H1 (cell line): ENCODE measurements at regions not wholly inside any gene's neighbourhood (a gene's known extent, or its start where the extent isn't known, plus 50 kb on each side); places are given as distances from the start of the nearest gene placed in this dataset.

Experiments used
- CTCF ChIA-PET: fragments of 300-600 bp; sonication (Branson Sonifier 250); formaldehyde crosslinking; loops from one replicate; lab custom pipeline; 2021; ENCODE audit not compliant: partially characterized antibody; lab: Charles Lee
- POLR2A ChIA-PET: fragments of 300-600 bp; sonication (Branson Sonifier 250); formaldehyde crosslinking; loops from one replicate; lab custom pipeline; 2021; ENCODE audit warnings: inconsistent platforms; ENCODE audit not compliant: partially characterized antibody; lab: Charles Lee
- DNase-seq, 2 experiments: peaks; one replicate each; pipeline versions ENCODE4 v3.0.0 to v3.0.0-alpha.2; 2010 to 2022; ENCODE audit warnings: low spot score in 2 of 2, low read depth in 1 of 2, mixed read lengths in 1 of 2
- FAIRE-seq: peaks from 2 replicates; lab custom pipeline; 2011; peaks lifted over from hg19 to GRCh38; lab: Jason Lieb, UNC
- H2AFZ ChIP-seq: 2 replicates; pipeline ENCODE4 v1.8.1; 2012; ENCODE audit warnings: low read length, inconsistent platforms
- H2AK5ac ChIP-seq: 2 replicates; pipeline ENCODE4 v1.6.1; 2013; ENCODE audit warnings: low read depth, low read length
- H2BK120ac ChIP-seq: replicated peaks from 2 replicates; pipeline ENCODE3; 2013; ENCODE audit warnings: low read depth, low read length, inconsistent platforms
- H2BK12ac ChIP-seq: 2 replicates; pipeline ENCODE4 v1.6.1; 2013; ENCODE audit warnings: low read depth, low read length
- H2BK15ac ChIP-seq: 2 replicates; pipeline ENCODE4 v1.6.1; 2013; ENCODE audit warnings: low read length
- H2BK20ac ChIP-seq: 2 replicates; pipeline ENCODE4 v1.6.1; 2013; ENCODE audit warnings: low read length
- H2BK5ac ChIP-seq: 2 replicates; pipeline ENCODE4 v1.6.1; 2013; ENCODE audit warnings: low read depth, low read length
- H3K14ac ChIP-seq: 2 replicates; pipeline ENCODE4 v1.6.1; 2013; ENCODE audit warnings: inconsistent platforms; ENCODE audit not compliant: insufficient read length
- H3K18ac ChIP-seq: 2 replicates; pipeline ENCODE4 v1.6.1; 2013; ENCODE audit warnings: low read length; ENCODE audit errors: extremely low read depth
- H3K23ac ChIP-seq: 2 replicates; pipeline ENCODE4 v1.6.1; 2013; ENCODE audit warnings: inconsistent platforms; ENCODE audit not compliant: insufficient read length
- H3K23me2 ChIP-seq: 2 replicates; pipeline ENCODE4 v1.6.1; 2013; ENCODE audit warnings: low read depth, low read length
- H3K27ac ChIP-seq: 2 replicates; pipeline ENCODE4 v1.6.1; 2011; ENCODE audit warnings: low read depth, low read length, inconsistent platforms
- H3K27me3 ChIP-seq, 4 experiments: replicated peaks in 1 of 4; 1 replicate in 1 of 4; 2 replicates in 3 of 4; pipeline versions ENCODE4 v1.6.1 to v1.8.1; 2011 to 2013; ENCODE audit warnings: low read length in 3 of 4, mild to moderate bottlenecking in 3 of 4, inconsistent platforms in 2 of 4, mixed read lengths in 2 of 4, moderate library complexity in 1 of 4; ENCODE audit not compliant: control insufficient read depth in 3 of 4, insufficient read depth in 3 of 4; ENCODE audit errors: extremely low read depth in 1 of 4
- H3K36me3 ChIP-seq, 4 experiments: 2 replicates each; pipeline versions ENCODE4 v1.6.1 to v1.8.1; 2011 to 2013; ENCODE audit warnings: mild to moderate bottlenecking in 4 of 4, low read length in 3 of 4, moderate library complexity in 2 of 4, control low read depth in 1 of 4, inconsistent platforms in 1 of 4; ENCODE audit not compliant: insufficient read depth in 4 of 4, control insufficient read depth in 2 of 4
- H3K4ac ChIP-seq: replicated peaks from 2 replicates; pipeline ENCODE3; 2013; ENCODE audit warnings: low read length, low read depth, mixed read lengths, inconsistent platforms; ENCODE audit not compliant: insufficient read length
- H3K4me1 ChIP-seq, 4 experiments: replicated peaks in 1 of 4; 1 replicate in 1 of 4; 2 replicates in 3 of 4; pipeline versions ENCODE4 v1.6.1 to v1.8.1; 2011 to 2013; ENCODE audit warnings: low read length in 3 of 4, inconsistent platforms in 2 of 4, mixed read lengths in 1 of 4; ENCODE audit not compliant: insufficient read depth in 4 of 4, control insufficient read depth in 3 of 4
- H3K4me2 ChIP-seq, 2 experiments: 2 replicates each; pipeline versions ENCODE4 v1.6.1 to v1.8.1; 2011 to 2013; ENCODE audit warnings: low read depth in 2 of 2, low read length in 2 of 2, control low read depth in 1 of 2, inconsistent platforms in 1 of 2, mild to moderate bottlenecking in 1 of 2; ENCODE audit not compliant: insufficient read depth in 1 of 2
- H3K4me3 ChIP-seq, 4 experiments: fragments of 200-600, 300-600 bp in 1 of 4; sonication (generic), shearing (Covaris generic), sonication (Bioruptor Twin) in 1 of 4; 2 replicates each; pipeline versions ENCODE4 v1.5.1 to v1.8.1; 2011 to 2016; ENCODE audit warnings: low read length in 4 of 4, low read depth in 3 of 4, control low read depth in 2 of 4, inconsistent platforms in 2 of 4, mild to moderate bottlenecking in 2 of 4, mixed read lengths in 1 of 4, moderate library complexity in 1 of 4; ENCODE audit not compliant: insufficient read depth in 2 of 4; ENCODE audit errors: extremely low read depth in 1 of 4
- H3K56ac ChIP-seq: replicated peaks from 2 replicates; pipeline ENCODE3; 2013; ENCODE audit warnings: low read depth, mild to moderate bottlenecking, mixed read lengths, low read length, inconsistent platforms; ENCODE audit not compliant: insufficient read length
- H3K79me1 ChIP-seq: 2 replicates; pipeline ENCODE4 v1.6.1; 2013; ENCODE audit warnings: low read depth, low read length, control low read depth
- H3K79me2 ChIP-seq, 2 experiments: 2 replicates each; pipeline versions ENCODE4 v1.6.1 to v1.8.1; 2012 to 2013; ENCODE audit warnings: low read length in 2 of 2, mild to moderate bottlenecking in 2 of 2, inconsistent platforms in 1 of 2; ENCODE audit not compliant: insufficient read depth in 2 of 2, control insufficient read depth in 1 of 2
- H3K9ac ChIP-seq, 4 experiments: replicated peaks in 1 of 4; 1 replicate in 1 of 4; 2 replicates in 3 of 4; pipeline versions ENCODE4 v1.6.1 to v1.8.1; 2011 to 2013; ENCODE audit warnings: low read depth in 3 of 4, low read length in 3 of 4, control low read depth in 2 of 4, mild to moderate bottlenecking in 2 of 4, moderate library complexity in 2 of 4, inconsistent platforms in 1 of 4; ENCODE audit errors: extremely low read depth in 1 of 4
- H3K9me3 ChIP-seq, 2 experiments: 2 replicates each; pipeline versions ENCODE4 v1.6.1 to v1.8.1; 2012 to 2013; ENCODE audit warnings: mild to moderate bottlenecking in 2 of 2, moderate library complexity in 2 of 2, control low read depth in 1 of 2, inconsistent platforms in 1 of 2, low read depth in 1 of 2, low read length in 1 of 2, mixed read lengths in 1 of 2; ENCODE audit not compliant: insufficient read depth in 2 of 2
- H4K20me1 ChIP-seq, 2 experiments: replicated peaks in 1 of 2; 2 replicates each; pipeline versions ENCODE3 to v1.8.1; 2011 to 2013; ENCODE audit warnings: inconsistent platforms in 2 of 2, low read length in 2 of 2, mild to moderate bottlenecking in 1 of 2; ENCODE audit not compliant: insufficient read depth in 2 of 2, control insufficient read depth in 1 of 2
- H4K5ac ChIP-seq: 2 replicates; pipeline ENCODE4 v1.6.1; 2013; ENCODE audit warnings: low read length, low read depth, mixed read lengths, inconsistent platforms; ENCODE audit not compliant: insufficient read length
- H4K8ac ChIP-seq: 2 replicates; pipeline ENCODE4 v1.8.0; 2013; ENCODE audit warnings: mild to moderate bottlenecking, moderate library complexity, low read length, inconsistent platforms; ENCODE audit not compliant: insufficient read depth; ENCODE audit errors: extremely low read depth
- H4K91ac ChIP-seq: replicated peaks from 2 replicates; pipeline ENCODE3; 2013; ENCODE audit warnings: low read length, mixed read lengths, inconsistent platforms; ENCODE audit not compliant: insufficient read length
- ATF3 ChIP-seq: IDR thresholded peaks from 2 replicates; pipeline ENCODE4 v1.6.1; 2011; ENCODE audit warnings: low read depth, mild to moderate bottlenecking, low read length; ENCODE audit not compliant: insufficient read depth
- CBX5 ChIP-seq: fragments of 300-800, 300-1000 bp; sonication (generic); IDR thresholded peaks from 2 replicates; pipeline ENCODE4 v1.7.1; 2016; ENCODE audit warnings: antibody characterized with exemption, low read length, low read depth
- CTBP2 ChIP-seq: IDR thresholded peaks from 2 replicates; pipeline ENCODE4 v1.7.0; 2011; ENCODE audit warnings: borderline replicate concordance, mild to moderate bottlenecking, moderate library complexity, mixed read lengths, low read length; ENCODE audit not compliant: insufficient read depth, insufficient read length
- FOSL1 ChIP-seq: IDR thresholded peaks from 2 replicates; pipeline ENCODE4 v1.6.1; 2011; ENCODE audit warnings: mild to moderate bottlenecking, low read depth, low read length, moderate library complexity; ENCODE audit not compliant: insufficient read depth
- GTF2F1 ChIP-seq: IDR thresholded peaks from 2 replicates; pipeline ENCODE4 v1.6.1; 2012; ENCODE audit warnings: low read depth, low read length, improper control_type of control experiment, borderline replicate concordance
- JUND ChIP-seq: IDR thresholded peaks from 2 replicates; pipeline ENCODE4 v1.6.1; 2011; ENCODE audit warnings: mild to moderate bottlenecking, improper control_type of control experiment, low read length
- KDM1A ChIP-seq: fragments of 200-600, 300-600 bp; sonication (generic); IDR thresholded peaks from 2 replicates; pipeline ENCODE4 v1.7.1; 2016; ENCODE audit warnings: mild to moderate bottlenecking, low read length, borderline replicate concordance
- RXRA ChIP-seq: IDR thresholded peaks from 2 replicates; pipeline ENCODE4 v1.6.1; 2011; ENCODE audit warnings: low read depth, mild to moderate bottlenecking, low read length, moderate library complexity; ENCODE audit not compliant: insufficient read depth
- SIN3A ChIP-seq, 2 experiments: IDR thresholded peaks in 1 of 2; conservative IDR thresholded peaks in 1 of 2; 2 replicates each; pipeline ENCODE4 v1.6.1; 2011 to 2012; ENCODE audit warnings: low read length in 2 of 2, improper control_type of control experiment in 1 of 2, low read depth in 1 of 2, mild to moderate bottlenecking in 1 of 2
- SP2 ChIP-seq: IDR thresholded peaks from 2 replicates; pipeline ENCODE4 v1.6.1; 2012; ENCODE audit warnings: mild to moderate bottlenecking, low read length, inconsistent platforms
- SRF ChIP-seq: IDR thresholded peaks from 2 replicates; pipeline ENCODE4 v1.6.1; 2011; ENCODE audit warnings: mild to moderate bottlenecking, low read depth, low read length, moderate library complexity
- SUZ12 ChIP-seq: fragments of 200-600 bp; sonication (generic); IDR thresholded peaks from 2 replicates; pipeline ENCODE4 v1.6.1; 2012; ENCODE audit warnings: mild to moderate bottlenecking, inconsistent platforms, low read length, moderate library complexity, mixed read lengths
- TCF12 ChIP-seq: IDR thresholded peaks from 2 replicates; pipeline ENCODE4 v1.6.1; 2011; ENCODE audit warnings: low read depth, mild to moderate bottlenecking, low read length
- YY1 ChIP-seq: IDR thresholded peaks from 2 replicates; pipeline ENCODE4 v1.6.1; 2011; ENCODE audit warnings: low read depth, mild to moderate bottlenecking, low read length
- ZNF274 ChIP-seq: IDR thresholded peaks from 2 replicates; pipeline ENCODE4 v1.7.0; 2012; ENCODE audit warnings: low read length, borderline replicate concordance; ENCODE audit errors: extremely low read depth

- Histone ChIP-seq H2BK12ac (no peak overlapping the region), H2BK120ac (no peak overlapping the region), H3K27me3 (no peaks in the 10 kb centered on the region), H3K4me3 (no peak overlapping the region), H3K9me3 (no peaks in the 10 kb centered on the region), H3K18ac (no peak overlapping the region), H4K20me1 (no peaks in the 10 kb centered on the region), H4K8ac (no peak overlapping the region), H3K4me2 (no peak overlapping the region), H3K23me2 (no peaks in the 10 kb centered on the region), H3K79me1 (no peaks in the 10 kb centered on the region), H3K4ac (no peak overlapping the region), H3K36me3 (no peaks in the 10 kb centered on the region), H3K56ac (no peak overlapping the region), H4K91ac (no peak overlapping the region), H3K14ac (no peak overlapping the region), H3K4me1 (no peaks in the 10 kb centered on the region), H2AK5ac (no peak overlapping the region), H3K9ac (no peak overlapping the region), H3K27ac (no peak overlapping the region), H2BK15ac (no peak overlapping the region), H4K5ac (no peak overlapping the region), H3K79me2 (no peaks in the 10 kb centered on the region), H2BK5ac (no peak overlapping the region), H2AFZ (no peak overlapping the region), H2BK20ac (no peak overlapping the region), H3K23ac (no peak overlapping the region)
- DNase-seq (no peak), FAIRE-seq (no peak)
- POLR2A ChIA-PET, result no interaction called here
- CTCF ChIA-PET, result no interaction called here
- TF ChIP-seq CBX5, result no peak
- no peak for TF ChIP-seq SUZ12
- no peak for TF ChIP-seq KDM1A
- no peak for TF ChIP-seq FOSL1
- no peak for TF ChIP-seq SRF
- TF ChIP-seq JUND, result no peak
- TF ChIP-seq GTF2F1, result no peak
- TF ChIP-seq ZNF274, result no peak
- no peak for TF ChIP-seq YY1
- no peak for TF ChIP-seq ATF3
- no peak for TF ChIP-seq CTBP2
- TF ChIP-seq RXRA, result no peak
- no peak for TF ChIP-seq TCF12
- TF ChIP-seq SP2, result no peak
- no peak for TF ChIP-seq SIN3A (conservative IDR thresholded peaks at IDR 0.05 in 1 of 2, IDR thresholded peaks at IDR 0.05 in 1 of 2; ENCODE audit: low read depth in 1 of 2, low read length in 2 of 2)
These were observed 175.9 kb upstream of the LRIG3 start for GRCh38 chr12:59096246-59096645.
